NCI-H69 (cell line): ENCODE measurements at regions not wholly inside any gene's neighbourhood (a gene's known extent, or its start where the extent isn't known, plus 50 kb on each side); places are given as distances from the start of the nearest gene placed in this dataset.
"Not testable (repeated sequence)": the region's sequence is repeated elsewhere in the genome, so short reads cannot be mapped to it uniquely, and the experiment has no call there.

ENCODE experiments used
- DNase-seq: peaks from one replicate; lab custom pipeline; 2025; lab: John Stamatoyannopoulos, UW

DNA sequence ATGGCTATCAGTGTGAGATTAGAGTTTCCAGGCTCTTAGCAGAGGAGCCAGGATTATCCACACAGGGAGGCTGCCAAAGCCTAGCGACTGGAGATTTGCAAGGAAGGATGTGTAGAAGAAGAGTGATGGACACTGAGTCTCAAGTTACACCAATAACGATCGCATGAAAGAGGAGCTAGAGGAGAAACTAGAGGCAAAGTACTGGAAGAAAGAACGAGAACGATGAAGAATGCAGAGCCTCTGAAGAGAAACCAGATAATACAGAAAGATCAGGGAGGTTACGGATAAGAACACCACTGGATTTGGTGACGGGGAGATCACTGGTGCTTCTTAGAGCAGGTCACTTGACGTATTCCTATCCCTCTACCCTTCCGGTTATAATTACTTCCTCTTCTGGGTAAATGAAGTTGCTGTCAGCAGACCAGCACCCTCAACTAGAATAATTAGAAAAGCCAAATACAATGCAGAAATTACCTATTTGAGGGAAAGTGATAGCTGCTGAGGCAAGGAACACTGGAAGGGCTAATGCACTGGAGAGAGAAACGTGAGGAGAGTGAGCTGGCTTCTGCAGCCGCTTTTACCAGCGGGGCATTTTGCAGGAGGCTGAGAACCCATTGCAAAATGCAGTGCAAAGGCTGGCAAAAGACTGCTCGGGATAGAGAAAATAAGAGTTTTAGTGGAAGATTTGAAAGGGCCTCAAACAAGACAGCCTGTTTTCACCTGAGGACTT is 93.1 kb upstream of the HIF1A start:
- DNase-seq = no peak

DNA sequence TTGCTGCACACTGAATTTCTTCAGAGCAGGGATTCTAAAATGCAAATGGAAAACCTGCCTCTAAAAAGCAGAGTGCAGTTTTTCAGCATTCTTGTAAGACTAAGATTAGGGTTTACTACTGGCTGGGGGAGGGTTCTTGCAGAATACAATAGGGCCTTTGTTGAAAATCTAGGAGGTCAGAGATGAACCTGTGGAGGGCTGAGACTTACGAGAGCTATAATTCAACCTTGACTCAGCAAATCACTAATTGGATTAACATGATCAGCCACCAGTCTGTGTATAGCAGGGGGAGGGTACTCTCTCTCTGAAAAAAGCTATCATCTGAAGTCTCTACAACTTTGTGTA is 92.6 kb upstream of the HIF1A start:
- peak; percentile 53 for DNase-seq

DNA sequence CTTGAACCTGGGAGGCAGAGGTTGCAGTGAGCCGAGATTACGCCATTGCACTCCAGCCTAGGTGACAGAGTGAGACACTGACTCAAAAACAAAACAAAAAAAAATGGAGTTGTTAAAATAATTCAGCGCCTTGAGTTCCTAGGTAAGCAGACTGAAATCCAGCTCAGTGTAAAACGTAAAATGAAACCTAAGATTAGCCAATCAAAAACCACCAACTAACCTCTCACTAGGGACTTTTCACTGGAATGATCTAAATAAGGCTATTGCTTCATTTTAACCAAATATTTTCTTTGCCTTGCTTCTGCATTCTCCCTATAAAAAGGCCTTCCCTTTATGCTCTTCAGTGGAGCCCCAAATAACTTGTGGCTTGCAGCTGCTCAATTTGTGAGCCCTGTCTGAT is 91.6 kb upstream of the HIF1A start:
- DNase-seq = no peak

DNA sequence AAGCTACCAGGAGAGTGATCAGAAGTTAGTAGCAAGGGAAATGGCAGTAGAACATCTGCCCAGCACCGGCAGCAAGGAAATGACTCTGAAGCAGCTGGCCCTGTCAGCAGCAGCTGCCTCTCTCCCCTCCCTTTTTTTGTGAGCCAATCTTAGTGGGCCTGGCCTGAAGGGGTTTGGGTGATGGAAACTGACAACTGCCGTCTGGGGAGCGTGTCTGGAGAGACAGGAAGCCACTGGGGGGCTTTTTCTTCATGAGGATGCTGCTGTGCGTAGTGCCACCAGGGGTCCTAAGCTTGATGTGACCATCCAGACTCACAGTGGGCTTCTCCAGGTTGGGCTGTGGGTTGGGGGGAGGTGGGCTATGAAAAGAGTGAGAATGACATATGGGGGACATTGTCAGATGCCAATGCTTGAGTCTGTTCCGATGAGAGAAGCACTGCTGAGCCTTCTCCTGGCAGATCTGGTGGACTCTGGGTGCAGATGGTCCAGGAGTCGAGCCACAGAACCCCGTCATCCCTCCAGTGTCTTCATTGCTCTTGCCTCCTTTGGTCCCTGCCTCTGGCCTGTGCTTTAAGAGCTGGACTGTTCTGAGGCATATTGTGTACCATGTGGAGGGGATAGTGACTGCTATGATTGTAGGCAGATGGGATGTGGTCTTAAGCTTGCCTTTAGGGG is 87.6 kb upstream of the HIF1A start:
- peak; percentile 82 for DNase-seq

DNA sequence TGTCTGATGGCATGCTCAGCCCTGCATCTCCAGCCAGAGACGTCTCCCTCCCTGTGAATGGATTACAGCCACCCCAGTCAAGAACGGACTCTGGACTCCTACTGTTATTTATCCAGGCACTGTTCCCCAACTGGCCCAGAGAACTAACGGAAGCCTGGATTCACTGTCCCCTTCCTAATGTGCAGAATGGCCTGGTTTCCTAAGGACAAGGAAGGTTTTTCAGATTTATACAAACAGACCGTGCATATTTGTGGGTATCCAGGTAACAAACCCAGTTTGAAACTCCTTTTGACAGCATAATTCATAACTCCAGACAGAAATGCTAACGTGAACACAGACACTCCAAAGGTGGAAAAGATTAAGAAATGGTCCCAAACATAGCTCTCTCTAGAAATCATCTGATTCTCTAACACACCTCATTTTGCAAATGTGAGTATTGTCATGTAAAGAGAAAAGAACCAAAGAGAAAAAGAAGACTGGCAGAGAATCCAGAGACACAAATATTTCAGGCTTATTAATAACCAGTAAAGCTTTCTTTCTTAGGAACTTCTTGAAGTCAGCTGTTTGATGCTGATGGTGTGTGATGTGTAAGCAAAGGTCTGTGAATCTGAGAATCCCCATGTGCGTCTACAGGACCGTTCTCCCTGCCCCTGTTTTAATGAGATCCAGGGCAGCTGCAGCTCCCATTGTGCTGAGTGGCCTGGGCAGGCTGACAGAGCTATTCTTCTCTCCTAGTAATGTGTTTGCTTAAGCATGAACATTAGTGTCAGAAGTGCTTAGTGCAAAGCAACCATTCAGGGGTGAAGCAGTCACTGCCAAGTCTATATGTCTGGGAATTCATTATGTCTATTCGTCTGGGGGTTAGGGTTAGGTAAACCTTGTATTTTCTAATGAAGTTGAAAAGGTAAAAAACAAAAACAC is 86.8 kb upstream of the HIF1A start:
- DNase-seq = peak; percentile 98

DNA sequence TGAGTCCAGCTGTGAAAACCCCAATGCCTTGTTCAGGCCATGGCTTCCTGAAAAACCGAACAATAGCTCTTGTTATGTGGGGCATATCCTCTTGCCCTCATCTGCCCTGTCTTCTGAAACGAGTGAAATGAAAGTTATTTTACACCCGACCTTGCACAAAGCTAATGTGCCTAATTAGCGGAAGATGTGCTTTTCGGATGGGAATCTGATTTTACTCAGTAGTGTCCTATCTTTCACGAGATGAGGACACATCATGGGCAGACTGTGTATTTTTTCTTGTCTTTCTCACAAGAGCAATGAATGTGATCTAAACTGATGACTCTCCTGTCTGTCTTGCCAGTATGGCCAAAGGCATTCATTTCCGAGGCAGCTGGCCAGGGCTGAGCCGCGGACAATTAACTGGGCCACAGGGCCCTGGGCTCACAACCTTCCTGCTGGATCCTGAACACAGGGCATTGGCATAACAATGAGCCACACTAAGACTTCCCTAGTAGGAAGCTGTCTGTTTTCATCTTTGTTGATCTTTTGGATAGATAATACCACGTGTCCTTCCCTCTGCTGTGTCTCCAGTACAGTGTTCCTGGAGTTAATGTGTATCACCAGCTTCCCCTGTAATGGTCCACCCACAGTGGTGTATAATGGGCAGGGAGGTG is 86.0 kb upstream of the HIF1A start:
- DNase-seq = peak; percentile 91

DNA sequence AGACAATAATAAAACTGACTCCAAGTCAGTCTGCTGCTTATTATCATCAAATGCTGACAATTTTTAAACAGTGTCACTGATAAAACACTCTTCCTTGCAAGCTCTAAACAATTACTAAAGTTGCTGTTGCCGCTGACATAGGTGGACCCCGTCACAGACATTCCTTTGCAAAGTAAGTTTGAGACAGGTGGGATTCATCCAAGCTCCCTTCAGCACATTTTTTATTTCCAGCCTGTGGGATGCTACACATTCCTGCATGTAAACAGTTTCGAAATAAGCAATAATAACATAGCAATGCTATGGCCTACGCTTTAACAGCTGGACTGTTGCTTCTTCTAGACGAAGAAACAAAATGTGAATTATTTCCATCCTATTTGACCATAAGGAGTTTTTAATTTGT is 85.4 kb upstream of the HIF1A start:
- DNase-seq = no peak

DNA sequence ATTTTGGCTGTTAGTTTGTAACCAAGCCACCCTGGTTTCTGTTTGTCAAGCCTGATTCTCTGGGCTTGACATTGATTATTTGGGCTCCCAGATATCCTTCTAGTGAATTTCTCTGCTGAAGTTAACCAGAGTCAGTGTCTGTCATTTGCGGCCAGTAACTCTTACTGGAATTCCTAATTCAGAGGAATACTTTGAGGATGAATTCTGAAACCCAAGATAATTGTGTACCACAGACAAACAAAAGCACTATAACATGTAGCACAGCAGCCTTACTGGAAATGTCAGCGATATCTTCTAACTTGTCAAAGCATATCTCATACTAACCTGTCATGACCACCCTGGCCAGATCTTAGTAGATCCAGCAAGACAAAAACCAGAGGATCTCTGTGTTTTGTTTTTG is 84.4 kb upstream of the HIF1A start:
- no peak for DNase-seq

DNA sequence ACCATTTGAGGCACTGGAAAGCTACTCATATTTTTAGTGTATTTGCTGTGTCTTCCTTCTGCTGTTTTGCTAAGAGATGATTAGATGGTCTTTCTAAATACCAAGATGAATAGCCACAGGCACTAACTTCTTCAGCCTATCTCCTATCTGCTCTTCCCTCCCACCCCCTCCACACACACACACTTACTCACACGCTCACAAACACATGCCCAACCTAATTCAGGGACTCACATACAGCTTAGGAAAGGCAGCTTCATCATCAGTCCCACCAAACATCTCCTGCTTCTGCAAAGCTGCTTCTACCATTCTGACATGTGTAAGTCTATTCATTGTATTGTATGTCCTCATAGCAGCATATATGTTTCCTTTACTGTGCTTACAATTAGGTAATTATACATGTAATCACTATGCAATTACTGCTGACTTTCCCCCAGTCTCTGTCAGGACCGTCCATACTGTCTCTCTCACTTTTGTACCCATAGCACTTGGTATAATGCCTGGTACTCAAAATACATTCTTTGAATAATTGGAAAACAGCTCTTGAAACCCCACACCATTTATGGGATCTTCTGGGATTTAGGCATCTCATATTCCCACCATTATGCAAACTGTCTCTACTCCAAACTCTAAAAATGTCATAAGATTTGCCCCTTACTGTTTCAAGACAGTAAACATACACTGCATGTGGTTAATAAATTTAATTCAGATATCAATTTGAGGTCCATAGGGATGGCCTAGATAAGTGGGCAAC is 83.3 kb upstream of the HIF1A start:
- DNase-seq = peak; percentile 61

DNA sequence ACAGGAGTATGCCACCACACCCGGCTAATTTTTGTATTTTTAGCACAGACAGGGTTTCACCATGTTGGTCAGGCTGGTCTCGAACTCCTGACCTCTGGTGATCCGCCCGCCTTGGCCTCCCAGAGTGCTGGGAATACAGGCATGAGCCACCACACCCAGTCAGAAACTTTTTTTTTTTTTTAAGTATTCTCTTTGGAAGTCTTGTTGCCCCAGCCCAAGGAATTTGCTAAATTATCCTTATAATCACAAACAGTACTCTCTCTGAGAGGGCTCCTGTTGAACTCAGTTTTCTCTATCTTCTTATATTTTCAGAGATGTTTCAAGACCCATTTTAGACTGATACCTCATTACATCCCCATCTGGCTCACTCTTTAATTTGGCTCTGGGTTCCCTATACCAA is 82.3 kb upstream of the HIF1A start:
- not testable (repeated sequence) for DNase-seq

DNA sequence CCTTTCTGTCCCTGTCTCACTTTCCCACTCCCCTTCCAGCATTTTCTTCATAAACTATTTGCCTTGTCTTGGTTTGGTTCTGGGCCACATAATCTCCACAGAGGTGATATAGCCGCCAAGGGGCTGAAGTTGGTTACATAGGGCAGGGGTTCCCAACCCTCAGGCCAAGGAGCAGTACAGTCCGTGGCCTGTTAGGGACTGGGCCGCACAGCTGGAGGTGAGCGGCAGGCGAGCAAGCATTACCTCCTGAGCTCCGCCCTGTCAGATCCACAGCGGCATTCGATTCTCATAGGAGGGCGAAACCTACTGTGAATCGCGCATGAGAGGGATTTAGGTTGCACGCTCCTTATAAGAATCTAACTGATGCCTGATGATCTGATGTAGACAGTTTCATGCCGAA is 80.6 kb upstream of the HIF1A start:
- no peak for DNase-seq

DNA sequence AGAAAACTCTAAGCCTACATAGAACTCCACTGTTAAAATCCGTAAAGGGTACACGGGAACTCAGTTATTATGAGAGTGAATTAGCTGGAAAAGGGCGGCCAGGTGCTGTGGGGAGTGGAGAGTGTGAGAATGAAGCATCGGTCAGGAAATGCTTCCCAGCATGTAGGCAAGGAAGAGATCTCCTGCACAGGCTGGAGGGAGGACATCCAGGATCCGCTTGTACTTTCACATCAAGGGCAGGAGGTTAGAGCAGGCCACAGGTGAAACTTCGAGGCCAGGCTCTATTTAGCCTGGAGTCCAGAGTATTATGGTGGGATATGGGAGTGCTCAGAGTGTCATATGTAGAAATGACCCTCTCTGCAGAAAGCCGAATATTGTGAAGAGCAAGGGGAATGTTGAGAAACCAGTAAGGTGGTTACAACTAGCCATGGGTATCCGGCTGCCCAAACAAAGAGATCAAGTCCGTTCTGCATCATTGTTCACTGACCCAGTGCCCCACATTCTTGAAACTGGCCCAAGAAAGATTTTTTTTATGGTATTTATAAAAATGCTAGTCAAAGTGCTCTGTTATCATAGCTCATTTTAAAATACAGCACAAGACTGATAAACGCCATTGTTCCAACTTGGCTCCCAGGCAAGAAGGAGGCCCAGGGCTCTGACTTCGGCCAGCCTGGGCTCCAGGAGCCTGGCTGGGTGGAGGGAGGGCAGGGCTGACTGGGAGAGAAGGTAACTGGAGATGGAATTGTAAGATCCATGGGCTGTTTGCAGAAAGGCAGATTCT is 79.4 kb upstream of the HIF1A start:
- DNase-seq = no peak

DNA sequence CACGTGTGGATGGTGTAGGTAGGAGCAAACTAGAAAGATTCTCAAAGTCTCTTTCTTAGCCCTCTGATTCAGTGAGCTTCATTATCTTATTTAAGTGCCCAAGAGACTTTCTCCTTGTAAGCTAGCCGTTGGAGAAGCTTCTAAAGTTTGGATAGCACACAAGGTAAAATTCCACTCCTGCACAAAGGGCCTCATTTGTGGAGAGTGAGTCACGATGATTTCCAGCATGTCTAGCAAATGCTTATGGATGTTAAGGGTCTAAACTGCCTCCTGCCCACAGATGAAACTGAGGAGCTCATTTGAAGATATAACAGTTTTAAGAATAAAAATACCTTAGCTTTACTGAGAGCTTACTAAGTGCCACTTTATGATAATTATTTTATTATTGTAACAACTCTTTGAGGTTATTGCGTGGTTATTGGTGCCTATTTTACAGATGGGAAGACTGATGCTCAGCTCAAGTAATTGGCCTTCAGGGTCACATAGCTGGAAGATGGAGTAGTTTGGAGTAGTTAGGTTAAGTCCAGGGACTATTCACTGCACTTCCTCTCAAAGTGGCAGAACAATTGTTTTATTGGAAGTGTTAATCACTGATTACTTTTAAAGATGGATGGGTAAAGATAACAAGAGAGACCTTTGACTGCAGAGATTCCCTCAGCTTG is 78.7 kb upstream of the HIF1A start:
- no peak for DNase-seq

DNA sequence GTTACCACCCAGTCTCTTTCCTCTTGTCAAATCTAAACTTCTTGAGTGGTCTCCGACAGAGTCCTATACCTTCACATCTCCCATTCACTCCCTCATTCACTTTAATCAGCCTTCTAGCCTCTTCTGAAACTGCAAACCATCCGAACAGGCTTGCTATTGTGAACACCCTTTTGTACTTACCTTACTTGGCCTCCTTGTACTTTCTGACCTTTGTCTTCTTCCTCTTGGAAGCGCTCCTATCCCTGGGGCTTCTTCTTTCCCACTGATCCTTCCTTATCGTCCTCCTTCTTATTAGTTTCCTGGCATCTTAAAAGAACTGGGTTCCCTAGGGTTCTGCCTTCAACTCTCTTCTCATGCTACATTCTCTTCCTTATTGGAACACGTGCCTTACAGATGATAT is 76.9 kb upstream of the HIF1A start:
- no peak for DNase-seq

DNA sequence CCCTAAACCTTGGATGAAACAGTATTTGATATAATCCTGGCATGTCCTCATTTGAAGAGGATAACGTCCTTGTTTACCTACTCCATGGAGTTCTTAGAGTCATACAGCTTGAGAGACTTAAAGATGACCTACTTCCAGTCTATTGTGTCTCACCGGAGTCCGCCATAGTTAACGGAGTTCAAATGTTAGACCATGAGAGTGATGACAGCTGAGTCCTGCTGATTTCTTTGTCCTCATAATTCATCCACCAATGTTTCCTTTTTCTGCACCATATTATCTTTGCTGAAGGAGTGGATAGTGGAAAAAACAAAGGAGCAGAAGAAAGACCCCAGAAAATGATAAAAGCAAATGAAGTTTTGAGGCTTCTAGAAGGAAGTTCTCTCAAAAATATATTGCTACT is 75.8 kb upstream of the HIF1A start:
- DNase-seq = no peak

DNA sequence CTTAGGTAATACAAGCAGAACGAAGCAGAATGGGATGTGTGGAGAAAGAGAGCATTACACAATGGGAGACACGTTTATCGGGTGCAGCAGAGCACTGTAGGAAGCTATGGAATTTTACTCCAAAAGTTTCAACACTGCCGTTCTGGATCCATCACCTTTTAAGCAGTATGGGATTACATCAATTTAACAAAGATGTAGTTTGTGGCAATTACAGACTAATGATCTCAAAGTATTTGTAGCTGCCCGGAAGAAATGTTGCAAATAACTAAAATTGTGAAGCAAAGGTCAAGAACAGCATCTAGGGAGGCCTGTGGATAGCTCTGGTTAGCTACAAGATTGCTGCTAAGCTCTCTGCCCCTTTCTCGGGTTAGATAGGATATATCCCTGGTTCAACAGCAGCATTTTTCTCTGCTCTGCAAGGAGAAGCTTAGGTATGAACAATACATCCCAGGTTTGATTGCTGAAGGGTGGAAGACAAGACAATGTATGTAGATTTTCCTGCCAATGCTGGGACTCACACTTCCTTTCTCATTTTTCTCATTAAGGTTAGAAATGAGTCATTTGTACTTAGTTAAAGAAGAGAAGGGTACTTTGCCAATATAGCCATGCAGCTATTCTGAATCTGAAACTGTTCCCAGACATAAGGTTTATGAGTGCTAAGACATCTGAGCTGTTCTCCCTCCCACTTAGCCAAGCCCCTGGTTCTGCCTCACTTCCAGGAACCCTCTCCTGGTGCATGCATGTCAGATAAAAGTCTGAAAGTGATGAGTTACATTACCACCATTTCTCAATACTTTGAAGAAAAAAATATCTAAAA is 75.0 kb upstream of the HIF1A start:
- no peak for DNase-seq

DNA sequence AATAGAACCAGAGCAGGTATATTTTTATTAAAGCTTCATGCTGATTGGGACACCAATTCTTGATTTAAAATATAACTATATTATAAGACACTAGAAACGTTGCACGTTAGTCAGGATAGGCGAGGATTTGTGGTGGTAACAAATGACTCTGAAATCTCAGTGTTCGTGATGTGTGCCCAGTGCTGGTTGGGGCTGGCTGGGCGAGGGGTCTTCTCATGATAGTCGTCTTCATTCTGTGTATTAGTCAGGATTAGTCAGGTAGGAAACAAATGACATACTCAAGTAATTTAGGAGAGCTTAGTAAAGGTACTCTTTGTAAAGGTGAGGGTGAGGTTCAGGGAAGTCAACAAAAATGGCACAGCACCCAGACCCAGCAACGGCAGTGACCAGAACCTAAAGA is 73.9 kb upstream of the HIF1A start:
- DNase-seq = no peak

DNA sequence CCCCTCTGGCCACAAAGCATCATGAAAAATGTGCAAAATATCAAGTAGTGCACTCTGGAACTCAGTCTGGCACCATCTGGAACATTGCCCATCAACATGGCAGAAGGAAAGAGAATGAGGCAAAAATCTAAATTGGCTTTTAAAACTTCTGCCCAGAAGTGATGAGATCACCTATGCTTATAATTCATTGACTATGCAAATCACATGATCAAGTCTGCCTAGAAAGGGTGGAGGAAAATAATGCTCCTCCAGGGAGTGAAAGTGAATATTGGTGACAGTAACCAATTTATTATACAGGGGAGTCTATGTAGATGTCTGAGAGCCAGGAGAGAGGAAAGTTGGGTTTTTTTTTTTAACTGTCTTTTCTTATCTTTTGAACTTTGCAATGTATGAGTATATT is 73.3 kb upstream of the HIF1A start:
- DNase-seq = no peak

DNA sequence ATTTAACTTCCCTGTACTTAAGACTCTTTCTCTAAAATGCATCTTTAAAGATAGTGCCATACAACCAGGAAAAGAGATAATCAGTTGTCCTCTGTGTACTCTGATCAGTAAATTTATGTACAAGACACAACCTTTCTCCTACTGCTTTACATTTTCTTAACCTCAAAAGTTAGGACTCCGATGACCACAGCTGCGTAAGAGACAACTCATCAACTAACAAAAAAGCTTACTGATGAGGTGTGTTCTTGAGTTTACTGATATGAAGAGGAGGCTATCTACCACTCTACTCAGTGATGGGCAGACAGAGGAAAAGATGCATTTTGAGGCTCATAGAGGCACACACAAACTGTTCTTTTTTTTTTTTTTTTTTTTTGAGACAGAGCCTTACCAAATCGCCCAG is 71.4 kb upstream of the HIF1A start:
- DNase-seq = no peak

DNA sequence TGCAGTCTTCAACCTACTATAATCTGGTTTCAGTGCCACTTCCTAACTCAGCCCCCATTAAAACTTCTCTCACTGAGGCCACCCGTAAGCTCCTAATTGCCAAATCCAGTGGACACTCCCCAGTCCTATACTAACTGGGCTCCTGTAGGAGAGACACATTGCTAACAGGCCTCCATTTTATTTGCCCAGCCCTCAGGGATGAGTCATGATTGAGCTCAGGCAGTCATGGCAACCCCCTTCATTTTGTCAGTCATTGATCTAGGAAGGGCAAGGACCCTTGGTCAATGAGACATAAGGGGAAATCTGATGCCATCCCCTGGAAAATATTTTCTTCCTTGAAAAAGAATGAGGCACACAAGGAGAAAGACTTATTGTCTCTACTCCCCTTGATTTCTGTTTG is 70.1 kb upstream of the HIF1A start:
- DNase-seq = peak; percentile 28
